ENCODE measurements at regions not wholly inside any gene's neighbourhood (a gene's known extent, or its start where the extent isn't known, plus 50 kb on each side); places are given as distances from the start of the nearest gene placed in this dataset.

GRCh38 chr14:56055511-56055910 is 62.7 kb upstream of the PELI2 start:
- Mint-ChIP-seq H3K9me3 (no peaks in the 10 kb centered on the region), H3K27me3 (peaks cover 5% of the 10 kb centered on the region), H3K36me3 (ENCODE audit: low read depth) (no peaks in the 10 kb centered on the region), H3K4me3 (no peak overlapping the region), H3K27ac (no peak overlapping the region), H3K4me1 (ENCODE audit: low read depth) (no peaks in the 10 kb centered on the region)
- no peak for DNase-seq
- no peaks in the 10 kb centered on the region for H3K36me3 ChIP-seq (ENCODE audit: insufficient read depth, low read length)
- CTCF ChIA-PET, result no interaction called here
- intact Hi-C loops (cut with DNase I, micrococcal nuclease), result loop anchor here in 1 of 2 experiments (5.0 kb wide), 1 partner anchor 62 kb away; the partner anchor contains the start of gene PELI2
- H3K4me3 ChIP-seq (ENCODE audit: low read length), result no peak overlapping the region
- no peaks in the 10 kb centered on the region for H3K27me3 ChIP-seq (ENCODE audit: control insufficient read depth in 1 of 2, insufficient read depth in 2 of 2, low read length in 2 of 2)
- H3K4me1 ChIP-seq (ENCODE audit: insufficient read depth, low read length), result no peaks in the 10 kb centered on the region
- POLR2A ChIA-PET, result no interaction called here
- no peak for ATAC-seq (ENCODE audit: poor library complexity)
- no peaks in the 10 kb centered on the region for H3K9me3 ChIP-seq (ENCODE audit: control insufficient read depth in 1 of 2, insufficient read depth in 1 of 2, low read length in 2 of 2)
- H3K27ac ChIP-seq (ENCODE audit: low read depth in 1 of 2, low read length in 2 of 2), result no peak overlapping the region
- TF ChIP-seq CTCF (IDR thresholded peaks at IDR 0.05), result no peak

DNA sequence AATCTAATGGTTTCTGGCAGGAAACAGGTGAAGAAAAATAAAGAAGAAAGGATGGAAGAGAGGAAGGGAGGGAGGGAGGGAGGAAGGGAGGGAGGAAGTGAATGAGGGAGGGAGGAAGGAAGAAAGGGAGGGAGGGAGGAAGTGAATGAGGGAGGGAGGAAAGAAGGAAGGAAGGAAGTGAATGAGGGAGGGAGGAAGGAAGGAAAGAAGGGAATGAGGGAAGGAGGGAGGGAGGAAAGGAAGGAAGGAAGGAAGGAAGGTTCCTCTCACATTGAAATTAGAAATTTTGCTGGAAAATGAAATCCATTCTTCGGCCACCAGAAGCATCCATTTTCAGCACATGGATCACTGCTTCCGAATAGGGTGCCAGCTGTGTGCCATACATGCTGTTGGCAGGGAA is 62.2 kb upstream of the PELI2 start:
- H3K4me3 Mint-ChIP-seq, result no peak overlapping the region
- CTCF ChIA-PET, result no interaction called here
- ATAC-seq (ENCODE audit: poor library complexity), result no peak
- intact Hi-C loops (cut with DNase I, micrococcal nuclease), result loop anchor here in 1 of 2 experiments (5.0 kb wide), 1 partner anchor 61 kb away; the partner anchor contains the start of gene PELI2
- no peak for DNase-seq
- no peak overlapping the region for H3K4me3 ChIP-seq (ENCODE audit: low read length)
- no peak for TF ChIP-seq CTCF (IDR thresholded peaks at IDR 0.05)
- no peaks in the 10 kb centered on the region for H3K36me3 ChIP-seq (ENCODE audit: insufficient read depth, low read length)
- H3K9me3 ChIP-seq (ENCODE audit: control insufficient read depth in 1 of 2, insufficient read depth in 1 of 2, low read length in 2 of 2), result no peaks in the 10 kb centered on the region
- no peak overlapping the region for H3K27ac ChIP-seq (ENCODE audit: low read depth in 1 of 2, low read length in 2 of 2)
- no peaks in the 10 kb centered on the region for H3K9me3 Mint-ChIP-seq
- no peaks in the 10 kb centered on the region for H3K27me3 ChIP-seq (ENCODE audit: control insufficient read depth in 1 of 2, insufficient read depth in 2 of 2, low read length in 2 of 2)
- no peak overlapping the region for H3K27ac Mint-ChIP-seq
- H3K36me3 Mint-ChIP-seq (ENCODE audit: low read depth), result no peaks in the 10 kb centered on the region
- H3K4me1 Mint-ChIP-seq (ENCODE audit: low read depth), result no peaks in the 10 kb centered on the region
- POLR2A ChIA-PET, result no interaction called here
- peaks cover 10% of the 10 kb centered on the region for H3K27me3 Mint-ChIP-seq
- H3K4me1 ChIP-seq (ENCODE audit: insufficient read depth, low read length), result no peaks in the 10 kb centered on the region

DNA sequence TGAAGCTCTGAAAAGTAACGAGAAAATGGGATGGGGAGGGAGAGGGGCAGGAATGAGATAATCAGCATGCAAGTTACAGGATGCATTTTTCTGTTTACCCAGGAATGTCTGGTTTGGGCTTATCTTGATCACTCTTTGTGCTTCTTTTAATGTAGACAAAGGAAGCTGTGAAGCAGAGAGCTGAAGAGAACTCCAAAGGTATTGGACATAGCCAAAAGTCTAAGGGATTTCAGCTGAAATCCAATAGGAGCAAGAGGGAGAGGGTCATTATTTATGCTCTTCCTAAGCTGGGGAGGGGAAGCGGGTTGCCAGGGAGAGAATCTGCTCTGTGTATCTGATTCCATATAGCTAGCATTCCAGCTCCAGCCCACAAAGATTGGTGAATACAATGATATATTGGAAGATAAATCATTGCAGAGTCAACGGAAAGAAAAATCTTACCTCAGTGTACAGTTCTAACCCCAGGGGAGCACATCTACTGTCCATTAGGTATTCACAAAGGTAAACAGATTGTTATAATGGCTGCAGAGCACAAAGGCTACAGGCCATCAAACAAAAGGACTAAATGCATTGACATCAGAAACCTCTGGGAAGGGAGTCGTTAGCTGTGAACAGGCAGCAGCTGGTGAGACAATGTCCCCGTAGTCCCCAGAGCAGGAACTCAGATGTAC is 61.0 kb upstream of the PELI2 start:
- ATAC-seq (ENCODE audit: poor library complexity) (no peak), DNase-seq (no peak)
- POLR2A ChIA-PET, result no interaction called here
- Mint-ChIP-seq H3K27me3 (peaks cover 12% of the 10 kb centered on the region), H3K4me1 (ENCODE audit: low read depth) (no peaks in the 10 kb centered on the region), H3K9me3 (no peaks in the 10 kb centered on the region), H3K27ac (no peak overlapping the region), H3K36me3 (ENCODE audit: low read depth) (no peaks in the 10 kb centered on the region), H3K4me3 (no peak overlapping the region)
- Histone ChIP-seq H3K4me1 (ENCODE audit: insufficient read depth, low read length) (no peaks in the 10 kb centered on the region), H3K4me3 (ENCODE audit: low read length) (no peak overlapping the region), H3K36me3 (ENCODE audit: insufficient read depth, low read length) (no peaks in the 10 kb centered on the region), H3K27me3 (ENCODE audit: control insufficient read depth in 1 of 2, insufficient read depth in 2 of 2, low read length in 2 of 2) (no peaks in the 10 kb centered on the region), H3K27ac (ENCODE audit: low read depth in 1 of 2, low read length in 2 of 2) (no peak overlapping the region), H3K9me3 (ENCODE audit: control insufficient read depth in 1 of 2, insufficient read depth in 1 of 2, low read length in 2 of 2) (no peaks in the 10 kb centered on the region)
- CTCF ChIA-PET, result no interaction called here
- intact Hi-C loops (cut with DNase I, micrococcal nuclease), result loop anchor here in 1 of 2 experiments (5.0 kb wide), 1 partner anchor 60 kb away; the partner anchor contains the start of gene PELI2
- no peak for TF ChIP-seq CTCF (IDR thresholded peaks at IDR 0.05)
